Fibroblast of lung (primary cell): ENCODE measurements at regions not wholly inside any gene's neighbourhood (a gene's known extent, or its start where the extent isn't known, plus 50 kb on each side); places are given as distances from the start of the nearest gene placed in this dataset.

ENCODE experiments used
- DNase-seq, 2 donors: peaks; one replicate each; pipeline versions ENCODE4 v3.0.0 to v3.0.0-alpha.2; 2010; ENCODE audit warnings: low read depth in 2 of 2
- H2AFZ ChIP-seq: 2 replicates; pipeline ENCODE4 v1.5.1; 2012; ENCODE audit warnings: low read length, control low read depth, inconsistent platforms
- H3K27ac ChIP-seq: 2 replicates; pipeline ENCODE4 v1.5.1; 2011; ENCODE audit warnings: low read length, control low read depth; ENCODE audit not compliant: insufficient read depth
- H3K27me3 ChIP-seq: 2 replicates; pipeline ENCODE4 v1.5.1; 2011; ENCODE audit warnings: mild to moderate bottlenecking, low read length; ENCODE audit not compliant: control insufficient read depth, insufficient read depth
- H3K36me3 ChIP-seq: 2 replicates; pipeline ENCODE4 v1.5.1; 2011; ENCODE audit warnings: low read length; ENCODE audit not compliant: control insufficient read depth, insufficient read depth
- H3K4me1 ChIP-seq: 2 replicates; pipeline ENCODE4 v1.5.1; 2011; ENCODE audit warnings: low read length; ENCODE audit not compliant: control insufficient read depth, insufficient read depth; ENCODE audit errors: extremely low read depth
- H3K4me2 ChIP-seq: 2 replicates; pipeline ENCODE4 v1.5.1; 2011; ENCODE audit warnings: low read length, control low read depth; ENCODE audit not compliant: insufficient read depth; ENCODE audit errors: extremely low read depth
- H3K4me3 ChIP-seq, 4 experiments: fragments of 200-600 bp in 1 of 4; sonication (generic) in 1 of 4; replicated peaks in 1 of 4; 2 replicates each; pipeline ENCODE4 v1.5.1; 2011 to 2016; ENCODE audit warnings: low read length in 4 of 4, low read depth in 3 of 4, mild to moderate bottlenecking in 3 of 4, control low read depth in 2 of 4, inconsistent platforms in 1 of 4, mixed read lengths in 1 of 4; ENCODE audit not compliant: insufficient read depth in 1 of 4; ENCODE audit errors: control extremely low read depth in 1 of 4
- H3K79me2 ChIP-seq: 2 replicates; pipeline ENCODE4 v1.5.1; 2012; ENCODE audit warnings: mild to moderate bottlenecking, low read length, inconsistent platforms; ENCODE audit not compliant: control insufficient read depth, insufficient read depth
- H3K9ac ChIP-seq: 2 replicates; pipeline ENCODE4 v1.5.1; 2011; ENCODE audit warnings: mild to moderate bottlenecking, low read length, control low read depth; ENCODE audit not compliant: insufficient read depth
- H3K9me3 ChIP-seq: 2 replicates; pipeline ENCODE4 v1.5.1; 2012; ENCODE audit warnings: low read depth, low read length; ENCODE audit not compliant: control insufficient read depth, insufficient read depth
- H4K20me1 ChIP-seq: 2 replicates; pipeline ENCODE4 v1.5.1; 2011; ENCODE audit warnings: low read length; ENCODE audit not compliant: control insufficient read depth, insufficient read depth; ENCODE audit errors: extremely low read depth
- CTCF ChIP-seq, 2 donors: IDR thresholded peaks in 1 of 2; conservative IDR thresholded peaks in 1 of 2; 1 replicate in 1 of 2; 2 replicates in 1 of 2; pipeline ENCODE4 v1.5.1; 2011 to 2012; ENCODE audit warnings: low read length in 2 of 2, control low read depth in 1 of 2, inconsistent platforms in 1 of 2, low read depth in 1 of 2, mild to moderate bottlenecking in 1 of 2
- EZH2 ChIP-seq: IDR thresholded peaks from 2 replicates; pipeline ENCODE4 v1.5.1; 2012; ENCODE audit warnings: low read length, control low read depth, mild to moderate bottlenecking; ENCODE audit errors: missing control alignments

- H3K4me1 ChIP-seq = no peaks in the 10 kb centered on the region
- TF ChIP-seq EZH2 (no peak), CTCF (conservative IDR thresholded peaks at IDR 0.05 in 1 of 2, IDR thresholded peaks at IDR 0.05 in 1 of 2; ENCODE audit: low read depth in 1 of 2, low read length in 2 of 2) (no peak)
- no peak overlapping the region for H2AFZ ChIP-seq
- H3K9ac ChIP-seq = no peak overlapping the region
- H3K27ac ChIP-seq = no peak overlapping the region
- H3K79me2 ChIP-seq = no peaks in the 10 kb centered on the region
- H3K4me3 ChIP-seq = no peak overlapping the region
- H3K36me3 ChIP-seq = no peaks in the 10 kb centered on the region
- H3K27me3 ChIP-seq = no peaks in the 10 kb centered on the region
- DNase-seq = no peak
- no peaks in the 10 kb centered on the region for H3K9me3 ChIP-seq
- H4K20me1 ChIP-seq = no peaks in the 10 kb centered on the region
- no peak overlapping the region for H3K4me2 ChIP-seq
Observed at GRCh38 chr6:122129313-122130025, 270.0 kb upstream of the HSF2 start.

- no peak for DNase-seq
- TF ChIP-seq CTCF (conservative IDR thresholded peaks at IDR 0.05 in 1 of 2, IDR thresholded peaks at IDR 0.05 in 1 of 2; ENCODE audit: low read depth in 1 of 2, low read length in 2 of 2) (no peak), EZH2 (no peak)
- no peak overlapping the region for H2AFZ ChIP-seq
Observed at GRCh38 chr6:122130026-122130348, 269.5 kb upstream of the HSF2 start.

GRCh38 chr6:122130518-122130917 lies 268.9 kb upstream of the HSF2 start:
- no peaks in the 10 kb centered on the region for H3K27me3 ChIP-seq
- no peaks in the 10 kb centered on the region for H3K79me2 ChIP-seq
- no peak for DNase-seq
- H4K20me1 ChIP-seq = no peaks in the 10 kb centered on the region
- H2AFZ ChIP-seq = no peak overlapping the region
- H3K9ac ChIP-seq = no peak overlapping the region
- no peak overlapping the region for H3K27ac ChIP-seq
- no peak overlapping the region for H3K4me3 ChIP-seq
- H3K4me1 ChIP-seq = no peaks in the 10 kb centered on the region
- H3K4me2 ChIP-seq = no peak overlapping the region
- no peaks in the 10 kb centered on the region for H3K36me3 ChIP-seq
- no peak for TF ChIP-seq EZH2
- H3K9me3 ChIP-seq = no peaks in the 10 kb centered on the region

More at GRCh38 chr6:122130026-122130348, 269.5 kb upstream of the HSF2 start:
- Histone ChIP-seq H4K20me1 (no peaks in the 10 kb centered on the region), H3K4me2 (no peak overlapping the region), H3K4me1 (no peaks in the 10 kb centered on the region), H3K27ac (no peak overlapping the region), H3K79me2 (no peaks in the 10 kb centered on the region), H3K9ac (no peak overlapping the region), H3K36me3 (no peaks in the 10 kb centered on the region), H3K9me3 (no peaks in the 10 kb centered on the region), H3K27me3 (no peaks in the 10 kb centered on the region), H3K4me3 (no peak overlapping the region)
